Activated CD4-positive, alpha-beta T cell treated with anti-CD3 and anti-CD28 coated beads for 36 hours (primary cell): ENCODE measurements at regions not wholly inside any gene's neighbourhood (a gene's known extent, or its start where the extent isn't known, plus 50 kb on each side); places are given as distances from the start of the nearest gene placed in this dataset.
"Not testable (repeated sequence)": the region's sequence is repeated elsewhere in the genome, so short reads cannot be mapped to it uniquely, and the experiment has no call there.

Experiments
- ATAC-seq: fragments of 200-7000 bp; cut with Tn5 transposase; one replicate; pipeline ENCODE4 v1.10.0; 2021; ENCODE audit warnings: mild to moderate bottlenecking, moderate library complexity
- CTCF ChIA-PET: fragments of 350-600 bp; sonication (Branson Sonifier 250); formaldehyde crosslinking; loops from one replicate; lab custom pipeline; 2021; ENCODE audit warnings: antibody characterized with exemption; lab: Charles Lee
- POLR2A ChIA-PET: fragments of 350-600 bp; sonication (Branson Sonifier 250); formaldehyde crosslinking; loops from one replicate; lab custom pipeline; 2021; ENCODE audit warnings: antibody characterized with exemption, inconsistent platforms; lab: Charles Lee
- DNase-seq: peaks from one replicate; pipeline ENCODE4 v3.0.0-alpha.2; 2020
- H3K27ac Mint-ChIP-seq: one replicate; pipeline ENCODE4 v1.8.0; 2021; ENCODE audit warnings: mixed read lengths
- H3K27me3 Mint-ChIP-seq: one replicate; pipeline ENCODE4 v1.8.0; 2021; ENCODE audit warnings: mixed read lengths
- H3K36me3 Mint-ChIP-seq: one replicate; pipeline ENCODE4 v1.8.0; 2021; ENCODE audit warnings: low read depth, mixed read lengths
- H3K4me1 Mint-ChIP-seq: one replicate; pipeline ENCODE4 v1.8.0; 2021; ENCODE audit warnings: mixed read lengths
- H3K4me3 Mint-ChIP-seq: one replicate; pipeline ENCODE4 v1.8.0; 2021; ENCODE audit warnings: mild to moderate bottlenecking, moderate library complexity, mixed read lengths
- H3K9me3 Mint-ChIP-seq: one replicate; pipeline ENCODE4 v1.8.0; 2021; ENCODE audit warnings: low read depth, mixed read lengths
- intact Hi-C, 2 experiments: fragments of 100-400 bp; cut with DNase I in 1 of 2; cut with micrococcal nuclease in 1 of 2; formaldehyde crosslinking; loops; one replicate each; pipeline versions ENCODE4 v1.14.2 to v1.15.1; 2022 to 2024; cut with DNase I, micrococcal nuclease

DNA sequence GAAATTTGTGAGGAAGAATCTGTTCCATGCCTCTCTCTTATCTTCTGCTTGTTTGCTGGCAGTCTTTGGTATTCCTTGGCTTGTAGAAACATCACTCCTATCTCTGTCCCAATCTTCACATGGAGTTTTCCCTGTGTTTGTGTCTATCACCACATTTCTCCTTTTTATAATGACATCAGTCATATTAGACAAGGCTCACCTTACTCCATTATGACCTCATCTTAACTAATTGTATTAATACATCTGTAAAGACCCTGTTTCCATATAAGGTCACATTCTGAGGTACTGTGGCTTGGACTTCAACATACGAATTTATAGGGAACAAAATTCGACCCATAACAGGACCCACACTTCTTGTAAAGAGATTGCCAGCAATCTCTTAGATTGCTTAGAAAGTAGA is 72.3 kb upstream of the POGK start:
- ATAC-seq (no peak), DNase-seq (no peak)
- peaks cover 7% of the 10 kb centered on the region for H3K27me3 Mint-ChIP-seq
- POLR2A ChIA-PET: no interaction called here
- intact Hi-C loops: no loop called here
- H3K27ac Mint-ChIP-seq: no peak overlapping the region
- CTCF ChIA-PET: no interaction called here
- H3K9me3 Mint-ChIP-seq: peaks cover 17% of the 10 kb centered on the region
- no peak overlapping the region for H3K4me3 Mint-ChIP-seq
- no peaks in the 10 kb centered on the region for H3K4me1 Mint-ChIP-seq
- H3K36me3 Mint-ChIP-seq: no peaks in the 10 kb centered on the region

DNA sequence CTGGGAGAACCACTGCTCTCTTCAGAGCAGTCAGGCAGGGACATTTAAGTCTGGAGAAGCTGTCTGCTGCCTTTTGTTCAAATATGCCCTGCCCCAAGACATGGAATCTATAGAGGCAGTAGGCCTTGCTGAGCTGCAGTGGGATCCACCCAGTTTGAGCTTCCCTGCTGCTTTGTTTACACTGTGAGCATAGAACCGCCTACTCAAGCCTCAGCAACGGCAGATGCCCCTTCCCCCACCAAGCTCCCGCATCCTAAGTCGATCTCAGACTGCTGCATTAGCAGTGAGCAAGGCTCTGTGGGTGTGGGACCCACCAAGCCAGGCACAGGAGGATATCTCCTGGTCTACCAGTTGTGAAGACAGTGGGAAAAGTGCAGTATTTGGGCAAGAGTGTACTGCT is 54.6 kb upstream of the POGK start:
- CTCF ChIA-PET: interaction anchor here (0.6 kb wide), 1 partner anchor 699 kb away, joined by 4 read pairs; no protein-coding TSS in a partner anchor
- POLR2A ChIA-PET: not testable (repeated sequence)

DNA sequence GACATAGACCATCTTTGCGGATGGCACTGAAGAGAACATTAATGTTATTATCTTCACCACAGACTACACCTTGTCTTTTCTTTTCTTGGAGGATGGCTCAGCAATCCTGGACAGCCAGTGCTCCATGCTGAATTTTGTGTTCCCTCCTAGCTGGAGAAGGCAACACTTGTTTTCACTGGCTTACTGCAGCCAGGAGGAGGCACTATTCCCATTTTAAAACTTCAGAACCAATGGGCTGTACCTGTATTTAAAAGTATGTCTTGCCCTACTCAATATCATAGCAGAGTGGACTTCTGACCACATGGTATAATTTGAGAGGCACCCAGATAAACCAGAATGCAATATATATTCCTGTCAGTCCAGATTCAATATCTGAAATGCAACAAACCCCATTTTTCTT is 53.3 kb upstream of the POGK start:
- ChIA-PET CTCF (no interaction called here), POLR2A (no interaction called here)
- no peak overlapping the region for H3K4me3 Mint-ChIP-seq
- no peak for ATAC-seq
- no peaks in the 10 kb centered on the region for H3K4me1 Mint-ChIP-seq
- no peaks in the 10 kb centered on the region for H3K9me3 Mint-ChIP-seq
- intact Hi-C loops: no loop called here
- peaks cover 15% of the 10 kb centered on the region for H3K27me3 Mint-ChIP-seq
- H3K27ac Mint-ChIP-seq: no peak overlapping the region
- H3K36me3 Mint-ChIP-seq: no peaks in the 10 kb centered on the region
- DNase-seq: no peak

More for the DNA sequence above, 54.6 kb upstream of the POGK start:
- H3K4me3 Mint-ChIP-seq, intact Hi-C loops, H3K36me3 Mint-ChIP-seq, H3K9me3 Mint-ChIP-seq, DNase-seq, H3K4me1 Mint-ChIP-seq, ATAC-seq, H3K27ac Mint-ChIP-seq: not testable (repeated sequence)
- peaks cover 14% of the 10 kb centered on the region for H3K27me3 Mint-ChIP-seq

DNA sequence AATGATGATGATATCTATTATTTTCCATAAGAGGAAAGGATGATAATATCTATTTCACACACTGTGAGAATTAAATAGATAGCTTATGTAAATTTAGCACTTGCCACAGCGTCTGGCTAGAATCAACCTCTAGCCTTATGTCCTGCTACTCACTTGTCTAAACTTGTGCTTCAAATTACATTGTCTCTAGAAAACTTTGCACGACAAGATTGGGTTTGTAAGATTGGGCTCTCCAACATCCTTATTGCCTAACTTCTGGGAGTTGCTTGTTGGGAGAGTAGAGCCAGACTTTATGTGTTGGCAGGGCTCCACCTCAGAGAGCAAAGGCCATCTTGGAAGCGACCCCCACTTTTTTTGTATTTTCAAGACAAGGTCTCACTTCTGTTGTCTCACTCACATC is 50.0 kb upstream of the POGK start:
- intact Hi-C loops: no loop called here
- Mint-ChIP-seq H3K27ac (no peak overlapping the region), H3K4me3 (no peak overlapping the region), H3K27me3 (peaks cover 20% of the 10 kb centered on the region), H3K36me3 (no peaks in the 10 kb centered on the region), H3K9me3 (no peaks in the 10 kb centered on the region), H3K4me1 (no peaks in the 10 kb centered on the region)
- no peak for DNase-seq
- CTCF ChIA-PET: interaction anchor here (0.6 kb wide), 1 partner anchor 24 kb away, joined by 3 read pairs; no protein-coding TSS in a partner anchor
- POLR2A ChIA-PET: no interaction called here
- no peak for ATAC-seq
